PC-9 (cell line): ENCODE measurements at regions not wholly inside any gene's neighbourhood (a gene's known extent, or its start where the extent isn't known, plus 50 kb on each side); places are given as distances from the start of the nearest gene placed in this dataset.

Experiments used
- BruUV-seq: library from RNA; stranded (reverse); fragments of 400-500 nt; replicated peaks from 2 replicates; lab custom pipeline; 2021; lab: Mats Ljungman, UMichigan
- CTCF ChIA-PET: fragments of 300-600 bp; sonication (Branson Sonifier 250); formaldehyde crosslinking; loops from one replicate; lab custom pipeline; 2022; ENCODE audit warnings: antibody characterized with exemption; lab: Charles Lee
- POLR2A ChIA-PET: fragments of 300-600 bp; sonication (Branson Sonifier 250); formaldehyde crosslinking; loops from one replicate; lab custom pipeline; 2022; ENCODE audit warnings: antibody characterized with exemption; ENCODE audit not compliant: unreplicated experiment; lab: Charles Lee
- DNase-seq, 2 experiments: peaks; one replicate each; pipeline versions ENCODE4 v3.0.0 to v3.0.0-alpha.2; 2015 to 2022; ENCODE audit warnings: mixed read lengths in 1 of 2
- H2AFZ ChIP-seq: fragments of 200-600 bp; sonication (generic); 2 replicates; pipeline ENCODE4 v1.8.1; 2017; ENCODE audit warnings: antibody characterized with exemption
- H3F3A ChIP-seq: fragments of 200-600 bp; sonication (generic); 2 replicates; pipeline ENCODE4 v1.8.1; 2017; ENCODE audit warnings: antibody characterized with exemption, mild to moderate bottlenecking, low read depth; ENCODE audit not compliant: insufficient read depth
- H3K27ac ChIP-seq: fragments of 200-600 bp; sonication (generic); 2 replicates; pipeline ENCODE4 v1.6.1; 2016; ENCODE audit warnings: mixed run types
- H3K27me3 ChIP-seq: fragments of 200-600 bp; sonication (generic); 2 replicates; pipeline ENCODE4 v1.6.1; 2016; ENCODE audit warnings: low read depth, mixed run types; ENCODE audit not compliant: insufficient read depth
- H3K36me3 ChIP-seq: fragments of 200-600 bp; sonication (generic); 2 replicates; pipeline ENCODE4 v1.6.1; 2016; ENCODE audit warnings: low read depth, mixed run types
- H3K4me1 ChIP-seq: fragments of 200-600 bp; sonication (generic); replicated peaks from 2 replicates; pipeline ENCODE4 v1.6.1; 2016; ENCODE audit warnings: mixed run types; ENCODE audit not compliant: insufficient read depth
- H3K4me2 ChIP-seq: fragments of 200-600 bp; sonication (generic); 2 replicates; pipeline ENCODE4 v1.6.1; 2017; ENCODE audit warnings: mixed run types
- H3K4me3 ChIP-seq: fragments of 200-600 bp; sonication (generic); 2 replicates; pipeline ENCODE4 v1.6.1; 2016; ENCODE audit warnings: mixed run types
- H3K79me2 ChIP-seq: fragments of 200-600 bp; sonication (generic); 2 replicates; pipeline ENCODE4 v1.6.1; 2017; ENCODE audit warnings: low read depth, mixed run types
- H3K9me2 ChIP-seq: fragments of 200-600 bp; sonication (generic); 2 replicates; pipeline ENCODE4 v1.8.1; 2017; ENCODE audit warnings: mild to moderate bottlenecking; ENCODE audit not compliant: insufficient read depth
- H3K9me3 ChIP-seq: fragments of 200-600 bp; sonication (generic); 2 replicates; pipeline ENCODE4 v1.8.1; 2016; ENCODE audit warnings: low read depth; ENCODE audit not compliant: insufficient read depth
- H4K20me1 ChIP-seq: fragments of 200-600 bp; sonication (generic); 2 replicates; pipeline ENCODE4 v1.8.1; 2017; ENCODE audit not compliant: insufficient read depth
- EZH2 ChIP-seq: fragments of 200-600 bp; sonication (generic); IDR thresholded peaks from 2 replicates; pipeline ENCODE4 v1.8.0; 2017; ENCODE audit warnings: antibody characterized with exemption, low read depth
- intact Hi-C: fragments of 100-400 bp; cut with micrococcal nuclease; formaldehyde crosslinking; loops from one replicate; pipeline ENCODE4 v1.10.0; 2022; ENCODE audit not compliant: unreplicated experiment
- TF ChIP-seq, protein P1 (sequence below): fragments of 200-600 bp; sonication (generic); conservative IDR thresholded peaks from 2 replicates; pipeline ENCODE4 v1.6.1; 2017; ENCODE audit warnings: mixed run types, antibody characterized with exemption, mild to moderate bottlenecking, moderate library complexity

DNA sequence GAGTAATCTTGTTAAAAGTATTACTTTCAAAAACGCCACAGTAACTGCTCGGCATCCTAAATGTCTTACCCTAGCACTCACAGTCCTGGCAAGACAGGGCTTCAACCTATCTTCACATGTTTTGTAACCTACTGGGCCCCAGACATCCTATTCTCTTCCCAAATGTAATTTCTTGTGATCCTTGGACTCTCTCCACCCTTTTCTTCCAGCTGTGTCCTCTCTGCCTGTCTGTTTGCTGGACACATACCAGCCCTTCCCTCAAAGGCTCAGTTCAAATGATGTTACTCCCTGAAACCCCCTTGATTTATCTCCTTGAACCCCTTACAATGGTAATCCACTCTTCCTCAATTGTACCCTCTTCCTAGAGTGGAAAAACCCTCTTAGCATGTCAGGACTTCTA is 60.1 kb upstream of the CNEP1R1 start:
- Histone ChIP-seq H3K9me2 (no peaks in the 10 kb centered on the region), H3K36me3 (no peaks in the 10 kb centered on the region), H4K20me1 (no peaks in the 10 kb centered on the region), H2AFZ (no peak overlapping the region), H3K27me3 (peaks cover 95% of the 10 kb centered on the region), H3K79me2 (no peaks in the 10 kb centered on the region), H3K27ac (no peak overlapping the region), H3K9me3 (no peaks in the 10 kb centered on the region), H3K4me3 (no peak overlapping the region), H3K4me1 (no peaks in the 10 kb centered on the region), H3F3A (no peaks in the 10 kb centered on the region), H3K4me2 (no peak overlapping the region)
- BruUV-seq, result no TSS peak
- CTCF ChIA-PET, result no interaction called here
- POLR2A ChIA-PET, result no interaction called here
- intact Hi-C loops, result no loop called here
- TF ChIP-seq, protein P1, sequence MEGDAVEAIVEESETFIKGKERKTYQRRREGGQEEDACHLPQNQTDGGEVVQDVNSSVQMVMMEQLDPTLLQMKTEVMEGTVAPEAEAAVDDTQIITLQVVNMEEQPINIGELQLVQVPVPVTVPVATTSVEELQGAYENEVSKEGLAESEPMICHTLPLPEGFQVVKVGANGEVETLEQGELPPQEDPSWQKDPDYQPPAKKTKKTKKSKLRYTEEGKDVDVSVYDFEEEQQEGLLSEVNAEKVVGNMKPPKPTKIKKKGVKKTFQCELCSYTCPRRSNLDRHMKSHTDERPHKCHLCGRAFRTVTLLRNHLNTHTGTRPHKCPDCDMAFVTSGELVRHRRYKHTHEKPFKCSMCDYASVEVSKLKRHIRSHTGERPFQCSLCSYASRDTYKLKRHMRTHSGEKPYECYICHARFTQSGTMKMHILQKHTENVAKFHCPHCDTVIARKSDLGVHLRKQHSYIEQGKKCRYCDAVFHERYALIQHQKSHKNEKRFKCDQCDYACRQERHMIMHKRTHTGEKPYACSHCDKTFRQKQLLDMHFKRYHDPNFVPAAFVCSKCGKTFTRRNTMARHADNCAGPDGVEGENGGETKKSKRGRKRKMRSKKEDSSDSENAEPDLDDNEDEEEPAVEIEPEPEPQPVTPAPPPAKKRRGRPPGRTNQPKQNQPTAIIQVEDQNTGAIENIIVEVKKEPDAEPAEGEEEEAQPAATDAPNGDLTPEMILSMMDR, result no peak
- no peak for TF ChIP-seq EZH2
- no peak for DNase-seq

DNA sequence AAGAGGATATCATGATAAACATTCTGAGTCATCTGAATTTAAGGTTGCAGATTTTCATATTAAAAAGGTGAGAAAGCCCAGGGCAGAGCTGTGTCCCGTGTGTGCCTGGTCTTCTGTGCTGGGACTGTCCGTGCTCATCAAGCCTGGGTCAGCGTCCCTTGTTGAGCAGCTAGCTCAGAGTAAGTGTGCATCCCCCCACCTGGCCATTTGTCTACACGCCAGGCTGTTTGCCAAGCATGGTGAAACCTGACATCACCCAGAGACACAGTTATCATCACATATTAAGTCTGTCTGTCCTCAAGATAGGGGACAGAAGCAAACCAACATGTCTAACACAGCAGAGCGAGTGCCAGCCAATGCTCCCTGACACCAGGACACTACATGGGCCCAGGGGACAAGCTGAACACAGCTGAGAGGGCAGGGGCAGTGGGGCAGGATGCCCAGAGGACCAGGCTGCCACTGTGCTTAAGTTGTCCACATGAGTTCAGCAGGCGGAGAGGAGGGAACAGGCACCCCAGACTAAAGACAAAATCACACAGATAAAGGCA is 57.9 kb upstream of the CNEP1R1 start:
- H3K4me1 ChIP-seq, result no peaks in the 10 kb centered on the region

DNA sequence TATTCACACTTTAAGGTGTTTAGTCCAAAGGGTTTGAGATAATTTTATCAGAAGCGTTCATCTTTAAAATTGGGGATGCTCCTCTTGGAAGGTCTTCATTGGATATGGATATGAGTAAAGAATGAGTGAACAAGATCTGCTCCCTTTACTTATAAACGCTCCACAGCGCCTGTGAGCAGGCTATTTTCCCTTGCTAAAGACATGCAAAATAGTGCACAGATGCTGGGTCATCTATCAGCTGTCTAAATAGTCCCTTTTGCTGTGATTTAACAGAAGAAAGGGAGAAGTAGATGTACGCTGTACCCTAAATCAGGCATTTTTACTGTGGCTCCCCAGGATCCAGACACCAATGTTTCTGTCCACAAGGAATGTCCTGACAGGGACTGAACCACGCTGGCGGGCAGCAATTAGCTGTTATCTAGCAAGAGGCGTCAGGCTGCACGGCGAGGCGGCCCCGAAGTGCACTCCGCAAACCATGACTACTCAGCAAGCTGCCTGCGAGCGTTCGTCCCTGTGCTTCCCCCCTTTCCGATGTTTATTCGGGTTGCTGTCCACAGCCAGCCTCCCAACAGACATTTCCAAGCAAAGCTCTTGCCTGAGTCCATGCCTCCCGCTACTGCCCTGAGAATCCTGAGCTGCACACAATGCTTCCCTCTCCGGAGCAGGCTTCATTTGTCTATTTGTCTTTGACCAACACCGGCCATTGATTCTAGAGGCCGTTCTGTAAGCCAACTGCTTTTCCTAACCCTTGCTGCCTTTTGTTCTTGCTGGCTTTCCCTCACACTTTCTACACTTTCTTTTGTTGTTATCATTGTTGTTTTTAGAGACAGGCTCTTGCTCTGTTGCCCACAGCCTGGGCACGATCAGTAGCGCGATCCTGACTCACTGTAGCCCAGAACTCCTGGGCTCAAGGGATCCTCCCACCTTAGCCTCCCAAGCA is 55.7 kb upstream of the CNEP1R1 start:
- Histone ChIP-seq H3K4me2 (no peak overlapping the region), H4K20me1 (no peaks in the 10 kb centered on the region), H3K36me3 (no peaks in the 10 kb centered on the region), H3K4me3 (no peak overlapping the region), H3K4me1 (no peaks in the 10 kb centered on the region), H3K9me2 (no peaks in the 10 kb centered on the region), H3K9me3 (no peaks in the 10 kb centered on the region), H2AFZ (no peak overlapping the region), H3K27me3 (peaks cover 100% of the 10 kb centered on the region), H3K79me2 (no peaks in the 10 kb centered on the region), H3K27ac (no peak overlapping the region), H3F3A (no peaks in the 10 kb centered on the region)
- BruUV-seq, result no TSS peak
- DNase-seq, result no peak
- ChIA-PET CTCF (no interaction called here), POLR2A (no interaction called here)
- TF ChIP-seq, protein P1, result no peak
- no peak for TF ChIP-seq EZH2
- intact Hi-C loops, result no loop called here

More for the DNA sequence above, 57.9 kb upstream of the CNEP1R1 start:
- DNase-seq, result no peak
- Histone ChIP-seq H3K4me2 (no peak overlapping the region), H2AFZ (no peak overlapping the region), H4K20me1 (no peaks in the 10 kb centered on the region), H3F3A (no peaks in the 10 kb centered on the region), H3K9me2 (no peaks in the 10 kb centered on the region), H3K9me3 (no peaks in the 10 kb centered on the region), H3K4me3 (no peak overlapping the region), H3K27ac (no peak overlapping the region), H3K79me2 (no peaks in the 10 kb centered on the region), H3K27me3 (peaks cover 96% of the 10 kb centered on the region), H3K36me3 (no peaks in the 10 kb centered on the region)
- ChIA-PET POLR2A (no interaction called here), CTCF (no interaction called here)
- intact Hi-C loops, result no loop called here
- TF ChIP-seq, protein P1, result no peak
- BruUV-seq, result no TSS peak
